Mucosa of descending colon (tissue), 3 donors: ENCODE measurements at regions not wholly inside any gene's neighbourhood (a gene's known extent, or its start where the extent isn't known, plus 50 kb on each side); places are given as distances from the start of the nearest gene placed in this dataset.

Experiments
- ATAC-seq: fragments of 200-7000 bp; cut with Tn5 transposase; one replicate; pipeline ENCODE4 v1.9.1; 2020; ENCODE audit warnings: mild to moderate bottlenecking, moderate library complexity
- DNase-seq, 3 donors: peaks; one replicate each; pipeline ENCODE4 v3.0.0-alpha.2; 2020
- H3K36me3 ChIP-seq: fragments of 200-600 bp; one replicate; pipeline ENCODE4 v1.8.0; 2021; ENCODE audit warnings: low read depth, mild to moderate bottlenecking
- H3K4me1 ChIP-seq: fragments of 200-600 bp; one replicate; pipeline ENCODE4 v1.8.0; 2021; ENCODE audit warnings: low read depth, mild to moderate bottlenecking
- H3K4me3 ChIP-seq: fragments of 200-600 bp; one replicate; pipeline ENCODE4 v1.8.0; 2021; ENCODE audit warnings: mild to moderate bottlenecking
- H3K9me3 ChIP-seq: fragments of 200-600 bp; one replicate; pipeline ENCODE4 v1.8.0; 2021; ENCODE audit warnings: mild to moderate bottlenecking
- intact Hi-C, 2 donors: fragments of 100-400 bp; cut with DNase I in 1 of 2; cut with micrococcal nuclease in 1 of 2; formaldehyde crosslinking; loops; one replicate each; pipeline versions ENCODE4 v1.11.0 to v1.11.1; 2022; cut with DNase I, micrococcal nuclease
- TF ChIP-seq, protein P1 (sequence below): fragments of 200-600 bp; IDR thresholded peaks from one replicate; pipeline ENCODE4 v1.8.0; 2022; ENCODE audit warnings: antibody characterized with exemption, mild to moderate bottlenecking
- donor health status: DM: no; HTN: no; CAD: no; lungs with moderate emphysema.
- donor health status: DM: no; HTN: no; CAD: no.
- donor health status: DM: no; HTN: yes; CAD: no.

DNA sequence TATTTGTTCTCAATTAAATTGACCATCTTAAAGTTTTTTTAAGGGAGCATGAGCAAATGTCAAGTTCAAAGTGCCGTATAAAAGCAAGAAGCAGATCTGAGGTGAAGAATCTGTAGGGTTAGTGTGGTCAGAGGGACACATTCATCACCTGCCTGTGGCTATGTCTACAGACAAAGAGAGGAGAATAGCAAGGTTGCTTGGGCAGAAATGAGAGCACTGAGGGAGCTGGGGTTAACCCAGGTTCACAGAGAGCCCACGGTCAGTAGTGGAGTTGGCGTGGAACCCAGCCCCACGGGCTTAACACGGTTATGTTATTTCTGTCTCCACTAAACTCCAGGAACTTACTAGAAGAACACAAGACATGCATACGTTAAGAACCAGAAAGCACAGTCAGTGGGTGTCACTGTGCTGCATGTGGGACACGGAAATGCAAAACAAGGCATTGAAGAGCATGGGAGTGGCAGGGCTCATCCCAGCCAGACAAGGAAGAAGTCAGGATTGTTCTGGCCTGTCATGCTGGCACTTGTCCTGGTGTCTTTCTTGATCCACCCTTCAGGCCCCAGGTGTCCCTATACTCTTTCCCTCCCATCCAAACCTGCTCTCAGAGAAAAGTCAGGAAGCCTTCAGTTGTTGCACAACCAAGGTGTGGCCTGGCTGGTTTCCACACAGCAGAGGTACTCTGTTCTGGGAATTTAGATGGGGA, 95.5 kb upstream of the IVNS1ABP start:
- H3K9me3 ChIP-seq, result no peaks in the 10 kb centered on the region
- intact Hi-C loops, result no loop called here
- TF ChIP-seq, protein P1, sequence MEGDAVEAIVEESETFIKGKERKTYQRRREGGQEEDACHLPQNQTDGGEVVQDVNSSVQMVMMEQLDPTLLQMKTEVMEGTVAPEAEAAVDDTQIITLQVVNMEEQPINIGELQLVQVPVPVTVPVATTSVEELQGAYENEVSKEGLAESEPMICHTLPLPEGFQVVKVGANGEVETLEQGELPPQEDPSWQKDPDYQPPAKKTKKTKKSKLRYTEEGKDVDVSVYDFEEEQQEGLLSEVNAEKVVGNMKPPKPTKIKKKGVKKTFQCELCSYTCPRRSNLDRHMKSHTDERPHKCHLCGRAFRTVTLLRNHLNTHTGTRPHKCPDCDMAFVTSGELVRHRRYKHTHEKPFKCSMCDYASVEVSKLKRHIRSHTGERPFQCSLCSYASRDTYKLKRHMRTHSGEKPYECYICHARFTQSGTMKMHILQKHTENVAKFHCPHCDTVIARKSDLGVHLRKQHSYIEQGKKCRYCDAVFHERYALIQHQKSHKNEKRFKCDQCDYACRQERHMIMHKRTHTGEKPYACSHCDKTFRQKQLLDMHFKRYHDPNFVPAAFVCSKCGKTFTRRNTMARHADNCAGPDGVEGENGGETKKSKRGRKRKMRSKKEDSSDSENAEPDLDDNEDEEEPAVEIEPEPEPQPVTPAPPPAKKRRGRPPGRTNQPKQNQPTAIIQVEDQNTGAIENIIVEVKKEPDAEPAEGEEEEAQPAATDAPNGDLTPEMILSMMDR, result no peak
- DNase-seq, result peak; percentile 48 to 69 (median 64)
- H3K36me3 ChIP-seq, result no peaks in the 10 kb centered on the region
- peaks cover 4% of the 10 kb centered on the region for H3K4me1 ChIP-seq
- peak; percentile 98 for ATAC-seq
- H3K4me3 ChIP-seq, result no peak overlapping the region

DNA sequence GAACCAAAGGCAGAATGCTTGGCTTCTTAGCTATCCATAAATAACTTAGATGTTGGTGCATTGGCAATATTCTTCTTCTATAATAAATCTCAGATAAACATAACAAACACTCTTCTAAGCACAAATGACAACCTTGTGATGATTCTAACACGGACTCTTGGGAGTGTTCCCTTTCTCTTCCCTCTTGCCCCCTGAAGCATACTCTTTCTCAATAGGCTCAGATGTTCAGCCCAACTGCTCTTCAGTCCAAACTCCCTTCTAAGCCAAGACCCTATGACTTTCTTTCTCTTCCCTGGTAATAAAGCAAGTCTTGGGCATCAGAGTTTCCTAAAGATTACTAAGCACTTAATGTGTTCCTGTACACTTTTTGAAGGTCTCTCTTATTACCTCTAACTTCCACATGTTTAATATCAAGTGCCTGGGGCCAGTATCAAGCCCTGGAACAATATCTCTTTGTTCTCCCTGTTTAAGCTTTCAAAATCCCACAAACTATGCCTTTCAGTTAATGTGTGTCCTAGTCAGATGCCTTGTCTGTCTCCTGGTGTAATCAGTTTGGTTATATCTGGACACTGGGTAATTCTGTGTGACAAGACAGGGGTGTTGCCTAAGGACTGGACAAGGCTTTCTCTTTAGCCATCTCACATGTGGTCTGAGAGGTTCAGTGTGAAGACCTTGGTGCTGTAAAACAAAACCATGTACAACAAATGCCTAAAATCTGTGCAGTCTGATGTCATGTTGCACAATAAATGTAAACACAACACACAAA, 92.9 kb upstream of the IVNS1ABP start:
- Histone ChIP-seq H3K9me3 (no peaks in the 10 kb centered on the region), H3K4me3 (no peak overlapping the region), H3K36me3 (no peaks in the 10 kb centered on the region), H3K4me1 (peaks cover 5% of the 10 kb centered on the region)
- TF ChIP-seq, protein P1, result no peak
- ATAC-seq, result no peak
- intact Hi-C loops, result no loop called here
- DNase-seq, result no peak

DNA sequence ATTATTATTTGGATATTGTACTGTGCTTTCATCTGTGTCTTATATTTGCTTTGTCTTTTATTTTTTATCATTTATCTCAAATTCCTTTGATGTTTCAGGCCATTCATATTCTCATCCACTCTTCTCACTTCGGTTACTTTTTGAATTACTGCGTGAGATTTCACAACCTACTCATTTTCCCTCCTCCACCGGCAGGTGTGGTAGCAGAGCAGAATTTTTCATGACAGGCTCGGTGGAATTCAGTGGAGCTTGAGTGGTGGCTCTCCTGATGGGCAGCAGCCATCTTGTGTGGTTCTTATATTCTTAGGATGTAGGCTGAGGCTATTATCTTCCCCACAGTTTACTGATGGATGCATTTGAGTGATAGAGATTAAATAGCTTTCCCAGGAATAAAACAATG, 92.3 kb upstream of the IVNS1ABP start:
- H3K9me3 ChIP-seq, result no peaks in the 10 kb centered on the region
- DNase-seq (no peak), ATAC-seq (no peak)
- peaks cover 7% of the 10 kb centered on the region for H3K4me1 ChIP-seq
- no peak overlapping the region for H3K4me3 ChIP-seq
- H3K36me3 ChIP-seq, result no peaks in the 10 kb centered on the region
- intact Hi-C loops, result no loop called here
- TF ChIP-seq, protein P1, result no peak

DNA sequence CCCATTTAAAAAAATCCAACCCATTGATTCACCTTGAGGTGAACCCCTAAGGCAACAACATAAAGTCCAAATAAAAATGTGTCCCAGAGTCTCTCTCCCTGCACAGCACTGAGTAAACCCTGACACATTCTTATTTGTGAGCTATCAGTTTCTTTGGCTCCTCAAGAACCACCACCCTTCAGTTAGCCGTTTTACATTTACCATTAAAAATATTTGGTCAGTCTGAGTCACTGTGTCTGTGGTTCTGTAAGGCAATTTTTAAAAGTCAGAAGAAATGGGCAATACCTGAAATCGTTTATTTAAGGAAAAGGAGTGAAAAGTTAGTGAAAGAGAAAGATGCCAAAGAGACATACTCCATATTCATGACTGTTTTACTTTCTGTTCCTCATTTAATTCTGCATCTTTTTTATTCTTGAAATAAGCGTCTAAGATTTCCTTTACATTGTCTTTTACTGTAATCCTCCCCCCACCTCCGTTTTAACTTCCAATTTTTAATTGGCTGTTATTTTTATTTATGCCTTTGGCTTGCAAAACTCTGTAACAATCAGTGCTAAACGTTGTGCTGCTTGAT, 91.7 kb upstream of the IVNS1ABP start:
- H3K36me3 ChIP-seq, result no peaks in the 10 kb centered on the region
- DNase-seq (no peak), ATAC-seq (no peak)
- intact Hi-C loops, result no loop called here
- H3K4me3 ChIP-seq, result no peak overlapping the region
- no peaks in the 10 kb centered on the region for H3K9me3 ChIP-seq
- TF ChIP-seq, protein P1, result no peak
- peaks cover 7% of the 10 kb centered on the region for H3K4me1 ChIP-seq

DNA sequence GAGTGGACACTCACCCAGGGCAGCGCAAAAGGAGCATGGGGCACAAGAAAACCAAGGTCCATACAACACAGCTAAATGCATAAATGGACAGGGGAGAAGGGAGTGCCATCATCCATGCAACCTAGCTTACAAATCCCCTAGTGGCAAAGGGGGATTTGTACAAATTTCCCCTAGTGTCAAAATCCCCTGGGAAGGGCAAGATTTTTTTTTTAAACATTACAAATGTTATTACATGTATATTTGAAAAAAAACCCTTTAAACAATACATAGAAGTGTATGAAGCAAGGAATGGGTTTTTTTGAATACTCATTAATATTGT, 89.6 kb upstream of the IVNS1ABP start:
- TF ChIP-seq, protein P1, result no peak
- intact Hi-C loops, result no loop called here
- H3K4me1 ChIP-seq, result peaks cover 6% of the 10 kb centered on the region
- ATAC-seq, result no peak
- H3K4me3 ChIP-seq, result no peak overlapping the region
- H3K9me3 ChIP-seq, result no peaks in the 10 kb centered on the region
- H3K36me3 ChIP-seq, result no peaks in the 10 kb centered on the region
- DNase-seq, result no peak
